GM21825 (cell line): ENCODE measurements at regions not wholly inside any gene's neighbourhood (a gene's known extent, or its start where the extent isn't known, plus 50 kb on each side); places are given as distances from the start of the nearest gene placed in this dataset.
A peak's percentile ranks its signal among the peaks of the same experiment; 100 is the strongest.
"Not testable (repeated sequence)": the region's sequence is repeated elsewhere in the genome, so short reads cannot be mapped to it uniquely, and the experiment has no call there.

Experiments
- ATAC-seq: cut with Tn5 transposase; IDR thresholded peaks from one replicate; pipeline ENCODE4 v1.9.1; 2021; ENCODE audit warnings: mild to moderate bottlenecking, moderate library complexity; ENCODE audit not compliant: unreplicated experiment

- not testable (repeated sequence) for ATAC-seq
Observed at GRCh38 chr1:121001090-121001726, 111.6 kb downstream of the PPIAL4A start.

DNA sequence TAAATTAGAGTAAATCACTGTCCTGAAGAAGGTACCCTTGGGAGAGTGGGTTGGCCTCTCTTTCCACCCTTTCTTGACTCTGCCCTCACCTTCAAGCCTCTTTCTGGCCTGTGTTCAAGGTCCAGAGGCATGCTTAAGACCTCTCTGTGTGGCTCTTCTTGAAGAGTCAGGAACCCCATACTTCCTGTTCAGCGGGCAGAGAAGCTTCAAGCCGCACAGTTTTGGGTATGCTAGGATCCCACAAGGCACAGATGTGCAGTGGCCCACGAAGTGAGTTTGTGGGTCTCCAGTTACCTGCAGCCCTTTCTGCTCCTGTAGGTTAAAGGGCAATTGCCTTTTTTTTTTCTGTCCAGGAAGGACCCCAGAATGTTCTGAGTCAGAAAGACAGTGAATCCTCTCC lies 113.7 kb downstream of the PPIAL4A start:
- ATAC-seq: not testable (repeated sequence)

- ATAC-seq: not testable (repeated sequence)
Observed at GRCh38 chr1:121006826-121007225, 117.3 kb downstream of the PPIAL4A start.

DNA sequence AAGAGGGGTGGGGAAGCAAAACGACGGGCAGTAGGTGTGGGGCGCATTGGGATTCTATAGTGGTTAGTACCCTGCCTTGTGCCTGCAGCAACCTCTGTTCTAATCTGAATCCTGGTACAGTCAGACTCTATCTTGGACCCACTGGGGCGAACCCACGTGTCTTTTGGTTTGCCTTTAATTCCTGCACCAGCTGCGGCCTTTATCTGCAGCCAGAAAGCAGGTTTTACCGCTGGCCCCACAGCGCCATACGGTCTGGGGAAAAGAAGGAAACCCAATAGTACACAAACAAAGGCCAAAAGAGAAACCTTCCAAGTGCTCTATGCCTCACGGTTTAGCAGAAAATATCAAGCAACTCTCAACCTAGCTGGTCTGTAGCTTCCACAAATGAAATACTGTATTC lies 118.2 kb downstream of the PPIAL4A start:
- ATAC-seq: not testable (repeated sequence)

DNA sequence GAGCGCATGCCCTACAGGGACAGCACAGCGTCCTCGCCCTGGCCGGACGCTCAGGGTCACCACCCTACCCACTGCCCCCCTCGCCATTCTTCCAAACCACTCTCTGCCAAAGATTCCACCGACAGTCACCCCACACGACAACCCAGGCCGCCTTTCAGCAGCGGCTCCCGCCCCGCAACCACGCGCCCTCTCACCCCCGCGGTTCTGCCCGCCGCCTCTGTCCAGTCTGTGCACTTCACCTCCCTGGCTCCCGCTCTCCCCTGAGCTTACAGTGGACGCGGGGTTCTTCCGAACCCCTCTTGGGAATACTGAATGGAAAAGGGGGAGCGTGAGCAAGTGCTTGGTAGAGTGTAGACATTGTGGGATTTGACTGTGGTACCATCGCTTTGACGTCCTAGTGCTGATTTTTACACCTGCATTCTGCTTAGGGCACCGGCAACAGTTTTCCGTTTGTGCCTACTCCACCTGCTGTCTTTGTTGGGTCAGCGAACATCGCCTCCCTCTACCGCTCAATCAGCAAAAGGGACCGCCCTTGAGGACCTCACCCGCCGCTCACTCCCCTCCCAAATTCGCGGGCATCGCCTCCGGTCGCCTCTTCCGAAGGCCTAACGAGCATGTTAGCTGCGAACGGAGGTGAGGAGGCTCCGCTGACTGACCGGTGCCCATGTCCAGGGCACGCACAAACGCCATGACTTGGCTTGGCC lies 119.1 kb downstream of the PPIAL4A start:
- ATAC-seq: not testable (repeated sequence)

DNA sequence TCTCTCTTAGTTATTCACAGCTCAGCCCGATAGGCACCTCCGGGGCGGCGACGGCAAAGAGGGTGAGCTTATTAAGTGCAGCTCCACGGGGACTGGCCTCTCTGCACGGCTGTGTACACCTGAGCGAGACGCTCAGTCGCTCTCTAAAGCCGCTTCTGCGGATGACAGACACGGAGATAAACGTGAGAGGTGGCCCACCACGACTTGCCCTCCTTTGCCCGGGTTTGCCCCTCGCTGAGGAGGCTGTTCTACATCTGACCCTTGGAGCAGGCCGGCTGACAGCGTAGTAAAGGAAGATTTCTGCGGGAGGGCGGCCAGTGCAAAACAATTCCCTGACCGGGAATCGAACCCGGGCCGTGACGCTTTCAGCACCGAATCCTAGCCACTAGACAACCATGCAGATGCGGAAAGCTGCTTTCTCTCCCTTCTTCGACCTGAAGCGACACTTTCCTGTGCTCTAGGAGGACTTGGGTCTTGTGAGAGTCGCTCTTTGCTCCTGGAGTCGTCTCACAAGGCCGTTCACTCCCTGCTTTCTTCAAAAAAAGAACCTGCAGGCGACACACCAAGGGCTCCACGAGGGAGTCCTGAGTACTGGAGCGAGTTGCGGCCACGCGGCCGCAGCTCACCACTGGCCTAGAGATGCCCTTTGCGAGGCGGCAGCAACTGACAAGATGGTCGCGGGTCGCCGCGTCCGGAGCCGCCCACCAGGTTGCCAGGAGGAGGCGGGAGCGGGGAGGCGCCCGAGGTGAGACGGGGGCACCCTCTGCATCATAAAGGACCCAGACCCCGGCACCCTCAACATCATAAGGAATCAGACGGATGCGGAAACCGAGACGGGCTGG lies 119.9 kb downstream of the PPIAL4A start:
- not testable (repeated sequence) for ATAC-seq

- not testable (repeated sequence) for ATAC-seq
Observed at GRCh38 chr1:121010141-121010540, 120.6 kb downstream of the PPIAL4A start.

DNA sequence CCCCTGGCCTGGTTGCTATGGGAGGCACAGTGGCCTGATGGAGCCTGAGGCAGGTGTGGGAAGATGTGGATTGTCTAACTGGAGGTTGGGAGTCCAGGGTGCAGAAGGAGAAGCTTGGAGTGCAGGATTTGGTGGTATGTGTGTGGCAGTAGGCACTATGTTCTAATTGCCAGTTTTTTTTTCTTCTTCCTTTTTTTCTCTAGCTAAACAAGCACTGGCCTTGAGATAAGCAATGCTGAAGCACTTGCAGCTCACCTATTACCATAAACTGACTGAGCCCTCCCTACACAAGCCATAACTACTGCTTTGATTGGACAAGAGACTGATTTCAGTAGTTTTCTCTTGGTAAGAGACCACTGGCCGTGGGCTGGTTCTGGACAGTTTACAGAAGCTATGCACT lies 123.6 kb downstream of the PPIAL4A start:
- ATAC-seq: not testable (repeated sequence)

- ATAC-seq: not testable (repeated sequence)
Observed at GRCh38 chr1:121016182-121017028, 126.8 kb downstream of the PPIAL4A start.

GRCh38 chr1:121019715-121020349 lies 130.3 kb downstream of the PPIAL4A start:
- peak; percentile 72 for ATAC-seq

DNA sequence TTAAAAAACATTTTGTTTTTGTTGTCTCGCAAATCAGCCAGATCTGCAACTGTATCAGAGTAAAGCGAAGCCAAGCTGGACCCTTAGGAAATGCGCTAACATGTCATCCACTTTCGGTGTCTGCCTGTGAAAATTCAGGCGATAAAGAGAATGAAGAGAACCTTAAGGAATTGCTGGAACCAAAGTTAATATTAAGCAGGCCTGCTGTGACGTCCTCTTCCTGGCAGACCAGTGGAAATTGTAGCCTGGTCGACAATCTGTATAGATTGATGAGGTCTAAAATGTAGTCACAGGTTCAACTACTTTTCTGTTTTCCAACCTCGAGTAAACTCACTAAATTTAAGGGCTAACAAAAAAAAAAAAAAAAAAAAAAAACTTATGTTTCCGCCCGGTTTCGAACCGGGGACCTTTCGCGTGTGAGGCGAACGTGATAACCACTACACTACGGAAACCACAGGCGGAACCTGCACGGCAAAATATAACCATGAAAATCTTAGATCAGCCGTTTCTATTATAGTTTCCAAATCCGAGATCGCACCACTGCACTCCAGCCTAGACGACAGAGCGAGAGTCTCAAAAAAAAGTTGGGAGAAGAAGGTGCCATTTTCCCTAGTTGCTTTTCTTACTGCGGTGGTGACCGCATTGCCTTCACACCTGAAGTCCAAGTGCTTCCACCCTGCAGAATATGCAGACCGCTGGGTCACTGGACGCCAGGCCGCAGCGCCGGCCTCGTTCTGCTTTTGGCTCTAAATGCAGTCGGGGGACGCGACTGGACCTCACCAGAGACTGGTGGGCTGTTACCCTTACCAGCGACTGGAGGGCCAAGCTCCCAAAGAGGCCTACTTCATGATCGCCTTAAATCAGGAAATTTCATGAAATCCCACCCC lies 131.0 kb downstream of the PPIAL4A start:
- ATAC-seq: not testable (repeated sequence)

GRCh38 chr1:121021716-121022115 lies 132.1 kb downstream of the PPIAL4A start:
- ATAC-seq: not testable (repeated sequence)

DNA sequence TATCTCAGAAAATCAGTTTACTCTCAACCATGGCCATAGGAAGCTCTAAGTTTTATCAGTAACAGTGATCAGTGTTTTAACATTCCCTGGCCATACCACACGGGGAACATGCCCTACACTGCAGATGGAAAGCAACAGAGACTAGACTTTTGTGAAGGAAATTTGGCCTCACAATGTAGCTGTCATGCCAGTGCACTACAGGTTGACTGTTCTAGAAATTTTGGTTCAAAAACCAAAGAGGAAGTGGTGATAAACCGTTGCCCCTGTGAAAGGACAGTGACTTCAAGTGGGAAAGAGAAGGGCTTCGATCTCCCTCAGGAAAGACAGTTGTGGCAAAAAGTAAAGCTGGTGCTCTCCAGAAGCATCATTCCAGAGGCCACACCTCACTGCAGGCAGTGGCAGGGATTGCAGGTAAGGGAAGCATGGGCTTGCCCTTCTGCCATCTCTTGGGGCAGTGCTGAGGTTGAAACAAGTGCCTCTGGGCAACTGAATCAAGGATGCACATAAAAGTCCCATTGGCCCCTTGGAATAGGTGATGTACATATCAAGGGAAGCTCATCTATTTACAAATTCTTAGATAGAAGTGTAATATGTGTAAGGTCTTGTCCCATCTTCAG lies 143.4 kb downstream of the PPIAL4A start:
- ATAC-seq: not testable (repeated sequence)

DNA sequence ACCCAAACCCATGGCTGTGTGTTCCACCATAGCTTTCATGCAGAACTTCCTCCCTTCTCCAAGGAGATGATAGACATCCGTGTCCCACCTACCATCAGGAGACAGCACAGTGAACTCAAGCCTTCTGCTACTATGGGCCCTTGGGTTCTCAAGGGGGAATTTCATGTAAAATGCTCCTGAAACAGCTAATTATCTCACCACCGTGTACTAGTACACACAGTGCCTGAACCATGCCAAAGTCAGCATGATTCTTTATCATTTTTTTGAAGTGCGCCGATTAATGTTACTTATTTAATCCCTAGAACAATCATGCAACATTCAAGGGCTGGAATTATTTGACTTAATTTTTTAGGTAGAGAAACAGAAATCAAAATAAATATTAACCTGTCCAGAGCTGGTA lies 147.2 kb downstream of the PPIAL4A start:
- not testable (repeated sequence) for ATAC-seq

DNA sequence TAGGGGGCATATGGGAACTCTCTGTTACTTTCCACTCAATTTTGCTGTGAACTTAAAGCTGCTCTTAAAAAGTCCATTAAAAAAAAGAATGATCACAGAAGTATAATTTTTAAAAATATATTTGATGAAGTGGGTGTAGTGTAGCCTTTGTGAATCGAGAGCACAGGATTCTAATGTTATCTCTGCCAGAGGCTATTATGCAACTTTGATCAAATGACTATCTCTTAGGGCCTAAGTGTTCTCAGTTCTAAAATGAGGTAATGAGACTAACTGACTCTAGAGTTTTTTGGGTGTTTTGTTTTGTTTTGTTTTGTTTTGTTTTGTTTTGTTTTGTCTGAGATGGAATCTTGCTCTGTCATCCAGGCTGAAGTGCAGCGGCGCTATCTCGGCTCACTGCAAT lies 143.2 kb downstream of the FAM72B start:
- ATAC-seq: not testable (repeated sequence)

GRCh38 chr1:121041497-121041896 lies 142.6 kb downstream of the FAM72B start:
- not testable (repeated sequence) for ATAC-seq

- not testable (repeated sequence) for ATAC-seq
Observed at GRCh38 chr1:121042882-121043281, 141.3 kb downstream of the FAM72B start.

DNA sequence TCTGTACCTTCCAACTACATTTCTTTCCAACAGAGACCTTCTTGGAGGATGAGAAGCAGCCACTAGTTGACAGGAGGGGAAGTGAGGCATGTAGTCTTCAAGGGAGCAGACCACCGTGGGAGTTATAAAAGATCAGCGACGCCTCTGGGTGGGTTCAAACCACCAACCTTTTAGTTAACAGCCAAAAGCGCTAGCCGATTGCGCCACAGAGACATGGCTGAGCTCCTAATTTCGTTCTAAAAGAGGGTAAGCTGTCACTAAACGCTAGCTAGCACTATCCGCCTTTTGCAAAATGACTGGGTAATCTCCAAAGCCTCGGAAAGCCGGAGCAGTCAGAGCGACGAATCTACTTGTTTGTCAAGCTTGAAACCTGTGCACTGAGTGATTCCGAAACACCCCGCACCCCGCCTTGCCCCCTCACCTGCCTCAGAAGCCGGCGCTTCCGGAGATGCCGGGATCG lies 135.8 kb downstream of the FAM72B start:
- ATAC-seq: not testable (repeated sequence)
